Calu3 (cell line): ENCODE measurements at regions not wholly inside any gene's neighbourhood (a gene's known extent, or its start where the extent isn't known, plus 50 kb on each side); places are given as distances from the start of the nearest gene placed in this dataset.

Source experiments
- BruUV-seq: library from RNA; stranded (reverse); fragments of 400-500 nt; replicated peaks from 2 replicates; lab custom pipeline; 2021; lab: Mats Ljungman, UMichigan
- CTCF ChIA-PET: fragments of 300-600 bp; sonication (Branson Sonifier 250); formaldehyde crosslinking; loops from one replicate; lab custom pipeline; 2022; ENCODE audit warnings: antibody characterized with exemption; lab: Charles Lee
- DNase-seq: peaks from one replicate; pipeline ENCODE4 v3.0.0; 2022
- H3K27ac Mint-ChIP-seq: one replicate; pipeline ENCODE4 v1.8.0; 2022; ENCODE audit warnings: mixed read lengths; ENCODE audit not compliant: unreplicated experiment
- H3K27me3 Mint-ChIP-seq: one replicate; pipeline ENCODE4 v1.8.0; 2022; ENCODE audit warnings: mixed read lengths; ENCODE audit not compliant: unreplicated experiment
- H3K36me3 Mint-ChIP-seq: one replicate; pipeline ENCODE4 v1.8.0; 2022; ENCODE audit warnings: mild to moderate bottlenecking, moderate library complexity, mixed read lengths; ENCODE audit not compliant: insufficient read depth, unreplicated experiment
- H3K4me1 Mint-ChIP-seq: one replicate; pipeline ENCODE4 v1.8.0; 2022; ENCODE audit warnings: mild to moderate bottlenecking, low read depth, mixed read lengths; ENCODE audit not compliant: unreplicated experiment
- H3K4me3 Mint-ChIP-seq: one replicate; pipeline ENCODE4 v1.8.0; 2022; ENCODE audit warnings: mild to moderate bottlenecking, low read depth, moderate library complexity, mixed read lengths; ENCODE audit not compliant: unreplicated experiment
- H3K9me3 Mint-ChIP-seq: one replicate; pipeline ENCODE4 v1.8.0; 2022; ENCODE audit warnings: low read depth, mixed read lengths; ENCODE audit not compliant: unreplicated experiment
- CTCF ChIP-seq: fragments of 200-600 bp; IDR thresholded peaks from one replicate; pipeline ENCODE4 v1.8.0; 2022; ENCODE audit warnings: antibody characterized with exemption; ENCODE audit not compliant: unreplicated experiment
- intact Hi-C: fragments of 100-400 bp; cut with micrococcal nuclease; formaldehyde crosslinking; loops from one replicate; pipeline ENCODE4 v1.10.0; 2022; ENCODE audit not compliant: unreplicated experiment

GRCh38 chr9:88074931-88075330 is 63.3 kb downstream of the SPATA31C2 start:
- BruUV-seq = no TSS peak
- no peak for DNase-seq
- CTCF ChIA-PET = no interaction called here
- peaks cover 21% of the 10 kb centered on the region for H3K4me1 Mint-ChIP-seq
- no peaks in the 10 kb centered on the region for H3K27me3 Mint-ChIP-seq
- intact Hi-C loops = no loop called here
- no peaks in the 10 kb centered on the region for H3K9me3 Mint-ChIP-seq
- no peak overlapping the region for H3K27ac Mint-ChIP-seq
- no peak for TF ChIP-seq CTCF
- H3K4me3 Mint-ChIP-seq = no peak overlapping the region
- H3K36me3 Mint-ChIP-seq = peaks cover 17% of the 10 kb centered on the region

GRCh38 chr9:88072831-88073375 is 65.4 kb downstream of the SPATA31C2 start:
- BruUV-seq = no TSS peak
- H3K27ac Mint-ChIP-seq = no peak overlapping the region
- peaks cover 17% of the 10 kb centered on the region for H3K36me3 Mint-ChIP-seq
- no peaks in the 10 kb centered on the region for H3K9me3 Mint-ChIP-seq
- intact Hi-C loops = loop anchor here (2.0 kb wide), 1 partner anchor 20 kb away; no protein-coding TSS in a partner anchor
- CTCF ChIA-PET = no interaction called here
- DNase-seq = no peak
- no peaks in the 10 kb centered on the region for H3K27me3 Mint-ChIP-seq
- peaks cover 21% of the 10 kb centered on the region for H3K4me1 Mint-ChIP-seq
- TF ChIP-seq CTCF = no peak
- H3K4me3 Mint-ChIP-seq = no peak overlapping the region

GRCh38 chr9:88071331-88071730 is 66.9 kb downstream of the SPATA31C2 start:
- H3K27me3 Mint-ChIP-seq = no peaks in the 10 kb centered on the region
- intact Hi-C loops = no loop called here
- BruUV-seq = no TSS peak
- no peak for TF ChIP-seq CTCF
- H3K36me3 Mint-ChIP-seq = peaks cover 5% of the 10 kb centered on the region
- no peak overlapping the region for H3K4me3 Mint-ChIP-seq
- H3K9me3 Mint-ChIP-seq = no peaks in the 10 kb centered on the region
- no peak for DNase-seq
- peaks cover 9% of the 10 kb centered on the region for H3K4me1 Mint-ChIP-seq
- no peak overlapping the region for H3K27ac Mint-ChIP-seq
- CTCF ChIA-PET = no interaction called here

GRCh38 chr9:88065619-88066018 is 72.7 kb downstream of the SPATA31C2 start:
- DNase-seq = peak; percentile 5
- peak overlapping the region; percentile 72 for H3K27ac Mint-ChIP-seq
- no peak overlapping the region for H3K4me3 Mint-ChIP-seq
- peaks cover 18% of the 10 kb centered on the region for H3K4me1 Mint-ChIP-seq
- TF ChIP-seq CTCF = no peak
- peaks cover 5% of the 10 kb centered on the region for H3K36me3 Mint-ChIP-seq
- intact Hi-C loops = no loop called here
- no peaks in the 10 kb centered on the region for H3K9me3 Mint-ChIP-seq
- no peaks in the 10 kb centered on the region for H3K27me3 Mint-ChIP-seq
- BruUV-seq = no TSS peak
- CTCF ChIA-PET = no interaction called here
